ENCODE measurements at regions not wholly inside any gene's neighbourhood (a gene's known extent, or its start where the extent isn't known, plus 50 kb on each side); places are given as distances from the start of the nearest gene placed in this dataset.

DNA sequence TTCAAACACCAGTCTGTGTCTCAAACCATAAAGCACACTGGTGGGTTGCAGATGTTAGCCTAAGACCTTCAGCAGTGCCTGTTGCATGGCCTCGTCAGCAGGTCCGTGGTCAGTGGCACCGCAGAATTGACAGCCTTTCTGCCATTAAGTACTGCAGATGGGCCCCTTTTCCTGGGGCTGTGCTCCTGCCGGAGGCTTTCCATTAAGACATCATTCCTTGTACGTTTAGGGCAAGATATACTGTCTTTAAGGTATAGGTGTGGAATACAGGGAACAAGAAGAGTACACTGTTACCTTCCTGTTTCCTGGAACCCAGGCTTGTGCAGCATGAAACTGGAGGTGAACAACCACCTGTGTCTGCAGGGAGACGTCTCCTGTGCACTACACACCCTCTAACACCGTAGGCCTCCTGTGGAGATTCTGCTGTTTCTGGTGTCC is 67.9 kb upstream of the WDR1 start:
- no peak for TF ChIP-seq CTCF (IDR thresholded peaks at IDR 0.05)
- no peak for TF ChIP-seq POLR2A (IDR thresholded peaks at IDR 0.05)

All from testis (tissue), 2 donors.